GM21619 (cell line): ENCODE measurements at regions not wholly inside any gene's neighbourhood (a gene's known extent, or its start where the extent isn't known, plus 50 kb on each side); places are given as distances from the start of the nearest gene placed in this dataset.
"Not testable (repeated sequence)": the region's sequence is repeated elsewhere in the genome, so short reads cannot be mapped to it uniquely, and the experiment has no call there.

Experiments used
- ATAC-seq: cut with Tn5 transposase; IDR thresholded peaks from one replicate; pipeline ENCODE4 v1.9.1; 2021; ENCODE audit not compliant: unreplicated experiment

- no peak for ATAC-seq
These were observed 95.3 kb upstream of the SNX9 start for GRCh38 chr6:157727629-157728182.

- no peak for ATAC-seq
These were observed 94.7 kb upstream of the SNX9 start for GRCh38 chr6:157728183-157728881.

- no peak for ATAC-seq
These were observed 91.8 kb upstream of the SNX9 start for GRCh38 chr6:157731221-157731620.

GRCh38 chr6:157732007-157732406, 91.0 kb upstream of the SNX9 start:
- ATAC-seq, result no peak

- no peak for ATAC-seq
These were observed 90.5 kb upstream of the SNX9 start for GRCh38 chr6:157732416-157733161.

GRCh38 chr6:157736555-157736954, 86.5 kb upstream of the SNX9 start:
- not testable (repeated sequence) for ATAC-seq

GRCh38 chr6:157741321-157741947, 81.6 kb upstream of the SNX9 start:
- no peak for ATAC-seq

- ATAC-seq, result no peak
These were observed 81.0 kb upstream of the SNX9 start for GRCh38 chr6:157741948-157742556.

- no peak for ATAC-seq
These were observed 78.9 kb upstream of the SNX9 start for GRCh38 chr6:157744102-157744601.

GRCh38 chr6:157746897-157747296, 76.1 kb upstream of the SNX9 start:
- no peak for ATAC-seq

- no peak for ATAC-seq
These were observed 75.7 kb upstream of the SNX9 start for GRCh38 chr6:157747370-157747769.

- no peak for ATAC-seq
These were observed 74.0 kb upstream of the SNX9 start for GRCh38 chr6:157748839-157749571.

- ATAC-seq, result not testable (repeated sequence)
These were observed 72.1 kb upstream of the SNX9 start for GRCh38 chr6:157750973-157751372.

GRCh38 chr6:157751547-157752200, 71.4 kb upstream of the SNX9 start:
- no peak for ATAC-seq

GRCh38 chr6:157752879-157753278, 70.2 kb upstream of the SNX9 start:
- not testable (repeated sequence) for ATAC-seq

GRCh38 chr6:157753291-157753690, 69.8 kb upstream of the SNX9 start:
- ATAC-seq, result no peak

GRCh38 chr6:157753801-157754200, 69.2 kb upstream of the SNX9 start:
- ATAC-seq, result not testable (repeated sequence)

- no peak for ATAC-seq
These were observed 68.7 kb upstream of the SNX9 start for GRCh38 chr6:157754351-157754750.

GRCh38 chr6:157755032-157755745, 67.9 kb upstream of the SNX9 start:
- ATAC-seq, result no peak
